Globus pallidus (tissue), 1 donor: ENCODE measurements at regions not wholly inside any gene's neighbourhood (a gene's known extent, or its start where the extent isn't known, plus 50 kb on each side); places are given as distances from the start of the nearest gene placed in this dataset.
A peak's percentile ranks its signal among the peaks of the same experiment; 100 is the strongest.

Source experiments
- DNase-seq: peaks from one replicate; pipeline ENCODE4 v3.0.0-alpha.2; 2015; ENCODE audit warnings: low spot score

DNA sequence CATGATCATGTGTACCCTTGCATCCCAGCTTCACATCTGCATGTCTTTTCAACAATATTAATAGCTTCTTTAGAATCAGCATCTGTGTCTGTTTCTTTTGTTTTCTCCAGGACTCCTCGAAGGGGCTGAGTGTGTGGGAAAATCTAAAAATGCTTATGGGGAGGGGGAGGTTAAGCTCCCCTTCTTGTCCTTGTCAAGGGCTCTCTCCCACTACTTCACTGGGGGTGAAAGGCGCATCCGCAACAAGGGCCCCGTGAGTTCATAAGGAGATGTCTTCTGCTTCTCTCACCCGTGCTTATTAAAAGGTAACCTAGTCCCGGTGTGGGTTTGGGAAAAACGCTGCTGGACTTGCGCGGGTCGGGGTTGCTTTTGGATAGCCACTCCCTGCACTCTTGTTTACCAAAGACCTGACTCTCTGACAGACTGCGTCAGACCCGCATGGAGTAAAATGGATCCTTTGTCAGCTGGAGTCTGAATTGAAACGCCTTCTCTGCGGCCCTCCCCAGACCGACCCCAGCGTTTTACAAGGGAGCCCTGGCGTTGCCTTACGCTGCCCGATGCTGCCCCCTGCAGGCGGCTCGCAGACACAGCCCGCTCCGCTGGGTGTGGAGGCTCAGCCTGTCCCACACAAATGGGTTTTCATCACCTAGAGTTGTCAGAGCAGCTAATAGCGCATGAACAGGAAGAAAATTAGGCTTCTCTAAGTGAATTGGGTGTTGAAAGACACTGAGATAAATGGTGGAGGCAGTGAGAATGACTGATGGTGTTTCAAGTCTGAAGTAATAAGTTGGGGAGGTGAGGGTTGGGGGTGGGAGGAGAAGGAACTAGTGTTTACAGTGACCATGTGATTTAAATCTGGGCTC is 53.8 kb downstream of the IER5 start:
- peak; percentile 91 for DNase-seq

DNA sequence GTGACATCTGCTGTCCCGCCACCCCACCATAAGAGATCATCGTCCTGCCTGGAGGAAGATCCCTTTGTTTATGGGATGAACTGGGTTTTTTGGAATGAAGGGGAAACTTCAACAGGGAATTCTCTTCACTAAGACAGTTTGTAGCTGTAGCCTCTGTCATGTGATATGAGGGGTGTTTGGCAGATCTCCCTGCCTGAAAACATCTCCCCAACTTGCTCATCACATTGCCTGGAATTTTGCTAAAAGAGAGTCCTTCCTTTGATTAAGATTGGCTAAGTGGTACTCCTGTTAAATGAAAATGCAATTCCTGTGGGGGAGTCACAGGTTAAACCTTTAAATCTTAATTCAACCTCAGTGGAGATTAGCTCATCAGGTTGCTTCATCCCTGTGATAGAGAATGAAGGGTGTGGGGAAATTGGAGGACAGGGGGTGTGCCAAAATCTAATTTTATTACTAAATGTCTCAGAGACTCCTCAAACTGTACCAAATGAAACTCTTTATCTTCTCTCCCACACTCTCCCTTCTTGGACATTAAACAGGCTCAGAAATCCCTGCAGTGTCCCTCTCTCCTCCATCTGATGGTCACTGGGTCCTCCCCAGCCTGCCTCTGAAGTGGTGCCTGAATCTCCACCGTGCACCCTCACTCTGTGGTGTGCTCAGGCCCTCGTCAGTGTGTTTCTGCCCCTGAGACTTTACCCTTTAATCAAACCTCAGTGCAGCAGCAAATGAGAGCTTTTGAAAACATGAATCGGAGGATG is 54.8 kb downstream of the IER5 start:
- no peak for DNase-seq

DNA sequence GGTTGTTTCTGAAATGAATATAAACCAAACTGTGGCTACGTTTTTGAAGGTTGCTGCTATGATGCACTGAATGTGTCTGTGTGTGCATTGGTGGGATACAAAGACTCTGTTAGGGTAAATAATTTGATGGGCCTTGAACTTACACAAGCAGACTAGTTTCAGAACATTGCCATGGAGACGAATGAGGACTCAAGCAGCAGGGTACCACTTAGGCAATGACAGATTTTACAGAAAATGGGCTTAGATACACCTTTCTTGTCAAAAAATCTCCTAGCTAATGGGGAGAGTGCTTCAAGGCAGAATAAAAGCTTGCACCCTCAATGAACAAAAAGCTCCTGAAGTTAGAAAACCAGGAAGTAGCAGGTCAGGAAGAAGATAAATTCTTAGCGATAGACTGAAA is 55.7 kb downstream of the IER5 start:
- no peak for DNase-seq

DNA sequence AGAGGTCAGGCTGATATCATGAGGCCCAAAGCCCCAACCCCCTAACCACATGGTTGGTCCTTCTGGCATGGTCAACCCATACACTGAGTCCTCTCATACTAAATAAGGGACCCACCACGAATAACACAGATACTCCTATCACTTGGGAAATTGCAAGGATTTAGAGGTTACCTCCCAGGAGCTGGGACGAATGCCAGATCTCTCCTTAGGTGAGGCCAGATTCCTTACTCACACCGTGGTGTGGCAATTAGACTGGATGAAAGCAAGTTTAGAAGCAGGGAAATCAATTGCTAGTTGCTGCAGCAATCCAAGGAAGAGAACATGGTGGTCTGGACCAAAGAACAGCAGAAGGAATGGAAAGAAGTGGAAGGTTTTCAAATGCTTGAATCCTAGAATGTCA is 60.1 kb downstream of the IER5 start:
- DNase-seq, result no peak

DNA sequence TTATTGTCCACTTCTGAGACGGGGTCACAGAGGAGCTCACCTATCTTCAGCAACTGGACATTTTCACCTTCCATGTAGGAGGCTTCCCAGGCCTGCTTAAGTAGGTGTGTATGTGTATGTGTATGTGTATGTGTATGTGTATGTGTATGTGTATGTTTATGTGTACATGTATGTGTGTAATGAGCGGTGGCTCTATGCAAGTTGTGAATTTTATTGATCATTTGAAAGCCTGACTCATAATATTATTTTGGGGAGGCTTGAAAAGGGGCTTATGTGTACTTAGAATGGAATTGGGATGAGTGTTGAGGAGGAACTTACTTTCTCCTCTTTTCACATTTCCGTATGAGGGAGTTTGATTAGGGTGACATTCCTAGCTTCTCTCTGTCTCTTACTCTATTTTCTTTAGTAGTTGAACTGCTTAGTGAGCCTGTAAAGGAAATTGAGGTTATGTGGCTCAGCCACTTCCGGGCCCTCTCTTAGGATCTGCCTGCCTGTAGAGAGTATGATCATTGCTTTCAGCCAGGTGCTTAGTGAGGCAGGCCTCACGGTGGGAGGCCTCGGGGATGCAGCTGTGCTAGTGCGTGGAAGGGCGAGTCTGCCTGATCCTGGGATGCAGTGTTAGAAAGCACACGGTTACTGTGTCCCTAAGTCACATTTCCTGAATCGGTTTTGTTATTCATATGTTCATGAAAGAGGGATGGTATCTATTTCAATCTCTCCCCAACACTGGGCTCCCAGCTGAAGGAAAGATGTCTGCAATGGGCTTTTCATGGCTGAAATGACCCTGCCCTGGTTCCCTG is 61.0 kb downstream of the IER5 start:
- no peak for DNase-seq

DNA sequence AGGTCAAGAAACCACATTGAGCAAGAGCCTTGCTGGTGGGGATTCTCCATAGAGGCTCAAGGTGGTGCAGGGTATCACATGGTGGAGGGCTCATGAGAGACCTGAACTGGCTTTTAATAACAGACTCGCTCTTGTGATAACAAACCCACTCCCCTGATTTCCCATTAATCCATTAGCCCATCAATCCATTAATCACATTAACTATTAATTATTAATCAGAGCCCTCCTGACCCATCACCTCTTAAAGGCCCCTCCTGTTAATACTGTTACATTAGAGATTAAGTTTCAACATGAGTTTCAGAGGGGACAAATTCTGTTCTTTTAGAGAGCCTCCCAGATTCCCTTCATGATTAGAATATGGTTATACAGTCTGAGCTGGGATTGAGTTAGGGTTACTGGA is 61.8 kb downstream of the IER5 start:
- DNase-seq, result no peak

DNA sequence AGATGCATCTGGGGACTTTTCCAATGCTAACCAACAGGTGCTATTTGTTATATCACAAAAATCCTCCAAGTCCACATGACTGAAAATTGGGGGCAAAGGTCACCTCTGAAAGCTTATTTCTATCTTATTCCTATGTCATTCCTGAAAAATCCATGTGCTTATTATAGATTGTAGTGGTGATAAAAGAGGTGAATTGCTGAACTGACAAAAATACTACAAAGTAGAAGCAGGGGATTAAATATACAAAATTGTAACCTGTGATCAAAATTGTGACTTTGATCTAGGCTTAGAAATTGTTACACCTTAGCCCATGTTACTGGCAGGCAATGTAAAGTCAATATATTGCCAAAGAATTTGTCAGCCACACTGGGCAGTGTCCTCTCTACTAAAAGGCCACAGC is 62.3 kb downstream of the IER5 start:
- no peak for DNase-seq

DNA sequence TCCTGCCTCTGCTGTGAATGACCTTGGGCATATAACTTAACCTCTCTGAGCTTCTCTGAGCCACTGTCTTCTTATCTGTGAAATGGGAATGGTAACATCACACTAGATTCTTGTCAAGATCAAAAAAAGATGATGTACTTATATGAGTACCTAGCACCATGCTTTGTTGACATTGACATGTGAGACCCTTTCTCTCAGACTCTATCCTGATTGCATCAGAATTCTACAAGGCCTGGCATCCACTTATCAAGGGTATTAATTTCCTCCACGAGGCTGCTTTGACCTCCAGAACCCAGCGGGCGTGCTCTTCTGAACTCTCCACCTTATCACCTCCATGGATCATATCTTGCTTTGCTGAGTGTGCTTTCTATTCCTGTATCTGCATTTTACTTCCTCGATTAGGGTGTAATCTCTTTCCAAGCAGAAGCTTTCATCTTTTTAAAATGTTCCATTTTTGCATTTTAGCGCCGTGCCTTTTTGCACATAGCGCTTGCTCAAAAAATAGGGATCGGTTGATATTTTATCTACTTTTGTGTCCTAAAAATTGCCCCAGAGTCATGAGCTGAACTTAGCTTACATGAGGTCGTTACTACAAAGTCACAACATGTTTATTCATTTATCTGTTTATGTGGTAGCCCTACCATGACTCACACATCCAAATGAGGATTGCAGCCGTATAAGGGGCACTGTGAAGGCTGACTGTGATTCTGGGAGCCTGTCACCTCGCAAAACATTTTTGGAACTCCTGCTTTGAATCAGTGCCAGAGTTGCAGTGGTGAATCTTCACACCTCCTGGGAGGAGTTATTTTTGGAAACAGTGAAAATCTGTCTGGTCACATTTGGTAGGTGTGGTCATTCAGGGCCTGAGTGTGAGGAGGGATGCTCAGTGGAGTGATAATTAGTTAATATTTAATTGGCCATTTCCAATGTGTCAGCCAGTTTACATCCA is 63.2 kb downstream of the IER5 start:
- DNase-seq, result no peak

DNA sequence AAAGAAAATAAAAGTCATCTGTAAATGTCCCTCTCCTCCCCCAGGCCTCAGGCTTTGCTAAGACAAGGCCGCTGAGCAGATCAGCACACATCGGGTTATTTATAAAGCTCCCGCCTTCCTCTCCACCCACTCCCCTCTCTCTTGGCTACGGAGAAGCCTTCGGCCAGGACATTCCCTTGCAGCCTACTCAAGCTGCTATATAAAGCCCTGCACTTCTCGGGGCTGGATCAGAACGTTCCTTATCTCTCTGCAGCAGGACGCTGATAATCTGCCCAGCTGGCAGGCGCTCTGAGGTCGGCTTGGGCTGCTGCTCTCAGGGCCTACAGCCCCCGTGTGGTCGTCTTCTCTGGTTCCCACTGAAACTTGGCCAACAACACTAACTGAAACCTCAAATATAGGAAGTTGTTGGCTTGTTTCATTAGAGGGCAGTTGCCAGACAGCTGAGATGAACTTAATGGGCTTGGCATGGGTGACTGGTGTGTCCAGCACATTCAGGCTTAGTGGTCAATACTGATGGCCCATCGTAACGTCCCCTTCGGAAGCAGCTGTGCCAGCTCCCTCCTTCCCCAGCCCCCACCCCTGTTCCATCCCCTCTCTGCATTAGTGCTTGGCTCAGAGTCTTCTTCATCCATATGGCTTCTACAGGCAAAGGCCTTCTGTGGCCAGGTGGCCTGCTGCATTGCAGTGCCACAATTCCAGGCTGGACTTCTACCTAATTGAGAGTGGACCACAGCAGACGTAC is 64.6 kb downstream of the IER5 start:
- DNase-seq, result peak; percentile 50

DNA sequence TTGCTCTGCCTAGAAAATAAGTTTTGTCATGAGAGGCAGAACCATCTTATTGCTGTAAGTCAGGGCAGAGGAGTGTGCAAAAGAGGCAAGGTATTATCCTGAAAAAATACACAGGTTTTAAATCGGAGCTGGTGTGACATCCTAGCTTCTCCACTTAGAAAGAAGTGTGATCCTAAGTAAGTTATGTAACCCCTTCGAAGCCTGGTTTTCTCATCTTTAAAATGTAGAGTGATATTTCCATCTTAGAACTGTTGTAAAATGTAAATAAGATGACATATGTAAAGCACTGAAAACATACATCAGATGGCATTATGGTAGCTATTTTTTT is 65.1 kb downstream of the IER5 start:
- DNase-seq, result no peak

DNA sequence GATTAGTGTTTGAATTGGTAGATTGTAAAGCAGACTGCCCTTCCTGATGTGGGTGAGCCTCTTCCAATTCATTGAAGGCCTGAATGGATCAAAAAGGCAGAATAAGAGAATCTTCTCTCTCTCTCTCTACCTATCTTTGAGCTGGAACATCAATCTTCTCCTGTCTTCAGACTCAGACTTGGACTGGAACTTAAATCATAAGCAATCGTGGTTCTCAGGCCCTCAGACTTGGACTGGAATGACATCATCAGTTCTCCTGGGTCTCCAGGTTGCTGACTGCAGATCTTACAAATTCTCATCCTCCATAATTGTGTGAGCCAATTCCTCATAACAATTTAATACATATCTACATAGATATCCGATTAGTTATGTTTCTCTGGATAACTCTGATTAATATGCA is 66.8 kb downstream of the IER5 start:
- no peak for DNase-seq

DNA sequence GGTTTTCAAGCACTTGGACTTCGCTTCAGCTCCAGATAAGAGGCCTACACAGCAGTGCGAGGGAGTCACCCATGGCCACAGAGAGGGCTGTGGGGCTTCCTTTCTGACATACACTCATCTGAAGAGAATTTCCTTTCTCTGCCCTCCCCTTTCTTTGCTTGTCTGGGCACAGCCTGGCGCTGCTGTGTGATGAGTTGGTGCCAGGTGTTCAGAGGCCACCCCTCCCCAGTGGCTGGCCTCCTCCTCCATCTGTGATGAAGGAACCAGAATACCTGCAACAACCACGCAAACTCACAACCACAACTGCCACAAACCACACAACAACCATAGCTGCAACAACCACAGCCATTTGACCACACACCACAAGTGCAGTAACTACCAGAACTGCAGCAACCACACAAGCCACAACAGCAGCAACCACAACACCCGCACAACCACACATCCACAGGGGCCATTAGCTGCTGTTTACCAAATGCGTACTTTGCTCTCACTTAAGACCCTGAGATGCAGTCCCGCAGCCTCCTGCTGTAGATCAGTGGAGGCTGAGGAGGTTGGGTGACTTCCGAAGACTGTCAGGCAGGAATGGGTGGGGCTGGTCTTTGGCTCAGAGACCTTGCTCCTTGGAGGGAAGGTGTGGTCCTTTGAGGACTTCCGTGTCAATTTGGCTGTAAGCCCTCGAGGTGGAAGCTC is 71.1 kb downstream of the IER5 start:
- DNase-seq, result no peak

DNA sequence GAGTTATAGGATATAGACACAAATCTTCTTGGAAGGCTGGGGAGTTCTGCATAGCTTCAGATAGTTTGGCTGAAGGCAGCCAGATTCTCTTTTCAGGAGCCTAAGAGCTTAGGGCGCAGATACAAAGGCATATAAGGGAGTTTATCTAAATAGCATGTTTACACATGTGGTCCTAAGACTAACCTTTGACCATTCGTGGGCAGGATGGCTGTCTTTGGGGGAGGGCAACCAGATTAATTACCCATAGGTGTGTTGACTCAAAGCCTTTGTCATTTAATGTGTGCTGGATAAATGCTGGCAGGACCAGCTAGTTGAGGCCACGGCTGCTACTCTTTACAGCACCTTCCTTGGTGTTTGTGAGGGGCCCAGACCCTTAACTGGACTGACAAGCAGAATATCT is 71.8 kb downstream of the IER5 start:
- no peak for DNase-seq

DNA sequence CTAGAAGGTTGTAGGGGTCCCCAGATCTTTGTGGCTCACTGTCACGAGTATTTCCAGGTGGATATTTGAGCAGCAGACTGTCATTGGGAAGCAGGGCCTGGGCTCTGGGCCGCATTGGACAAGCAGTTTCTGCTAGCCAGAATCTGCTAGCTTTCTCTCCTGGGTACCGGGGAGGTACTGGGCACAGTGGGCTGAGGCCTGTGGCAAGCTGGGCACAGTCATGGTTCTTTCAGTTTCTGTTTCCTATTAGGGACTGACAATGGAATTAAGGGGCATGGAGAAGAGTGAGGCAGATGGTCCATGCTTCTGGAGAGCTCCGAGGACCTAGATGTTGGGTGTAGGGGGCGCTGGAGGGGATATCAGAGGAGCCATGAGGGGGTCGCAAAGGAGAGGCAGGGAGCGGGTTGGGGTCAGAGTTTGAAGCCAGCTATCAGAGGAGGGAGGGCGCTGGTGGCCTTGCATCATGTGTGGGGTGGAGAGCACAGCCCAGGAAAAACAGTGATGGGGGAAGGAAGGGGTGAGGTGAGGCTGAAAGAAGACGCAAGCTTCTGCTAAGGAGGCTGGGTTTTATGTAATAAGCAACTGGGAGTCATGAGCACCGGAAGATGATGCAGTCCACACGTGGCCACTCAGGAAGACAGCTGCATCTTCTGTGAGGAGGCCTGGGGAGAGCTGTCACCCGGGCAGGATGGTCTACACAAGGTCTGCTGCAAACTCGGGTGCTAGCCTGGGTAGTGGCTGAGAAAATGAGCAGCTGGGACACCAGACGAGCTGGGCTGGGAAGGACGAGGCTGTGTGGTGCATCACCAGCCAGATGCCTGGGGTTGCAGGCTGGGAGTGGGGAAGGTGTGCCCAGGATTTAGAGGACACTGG is 72.7 kb downstream of the IER5 start:
- no peak for DNase-seq

DNA sequence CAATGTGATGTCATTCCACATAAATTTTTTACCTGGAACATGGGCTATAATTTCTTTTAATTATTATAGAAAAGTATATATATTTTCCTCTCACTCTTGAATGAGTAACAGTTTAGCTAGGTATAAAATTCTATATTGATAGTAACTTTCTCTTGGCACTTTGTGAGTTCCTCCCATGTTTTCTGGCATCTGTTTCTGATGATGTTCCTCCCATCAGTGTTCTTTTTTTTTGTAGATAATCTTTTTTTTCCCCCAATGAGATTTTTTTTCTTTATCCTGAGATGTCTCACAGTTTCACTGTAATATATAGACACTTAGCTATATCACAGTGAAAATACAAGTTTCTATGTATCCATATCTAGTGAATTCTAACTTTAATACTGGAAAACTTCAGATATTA is 75.2 kb downstream of the IER5 start:
- DNase-seq, result no peak

DNA sequence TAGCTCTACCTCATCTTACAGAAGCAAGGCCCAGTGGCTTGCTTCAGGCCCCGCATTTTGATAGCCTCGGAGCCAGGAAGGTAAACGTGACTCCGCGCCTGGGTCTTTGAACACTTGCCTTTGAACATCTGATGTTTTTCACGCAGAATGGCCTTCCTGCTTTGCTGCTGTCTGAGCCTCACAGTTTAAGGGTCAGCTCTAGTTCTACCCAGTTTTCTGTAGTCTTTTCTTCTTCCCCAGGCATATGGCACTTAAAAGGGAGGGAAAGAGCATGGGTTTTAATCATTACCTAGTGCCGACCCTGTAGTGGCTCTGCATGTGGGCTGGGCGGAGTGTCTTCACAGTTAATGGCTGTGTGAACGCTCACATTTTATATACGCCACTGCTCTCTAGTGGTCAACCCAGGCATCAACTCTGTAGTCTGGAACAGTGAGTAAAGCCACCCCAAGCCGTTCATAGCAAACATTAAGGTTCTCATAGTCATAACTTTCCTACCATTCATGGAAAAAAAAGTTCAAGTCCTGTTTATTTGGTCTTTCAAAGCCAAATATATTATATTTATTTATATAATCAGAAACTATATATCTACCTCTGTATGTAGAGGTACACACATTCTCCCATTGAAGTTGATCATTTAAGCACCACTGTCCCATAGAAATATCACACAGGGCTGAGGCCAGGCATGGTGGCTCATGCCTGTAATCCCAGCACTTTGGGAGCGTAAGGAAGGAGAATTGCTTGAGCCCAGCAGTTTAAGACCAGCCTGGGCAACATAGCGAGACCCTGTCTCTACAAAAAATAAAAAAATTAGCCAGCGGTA is 78.1 kb downstream of the IER5 start:
- peak; percentile 66 for DNase-seq

DNA sequence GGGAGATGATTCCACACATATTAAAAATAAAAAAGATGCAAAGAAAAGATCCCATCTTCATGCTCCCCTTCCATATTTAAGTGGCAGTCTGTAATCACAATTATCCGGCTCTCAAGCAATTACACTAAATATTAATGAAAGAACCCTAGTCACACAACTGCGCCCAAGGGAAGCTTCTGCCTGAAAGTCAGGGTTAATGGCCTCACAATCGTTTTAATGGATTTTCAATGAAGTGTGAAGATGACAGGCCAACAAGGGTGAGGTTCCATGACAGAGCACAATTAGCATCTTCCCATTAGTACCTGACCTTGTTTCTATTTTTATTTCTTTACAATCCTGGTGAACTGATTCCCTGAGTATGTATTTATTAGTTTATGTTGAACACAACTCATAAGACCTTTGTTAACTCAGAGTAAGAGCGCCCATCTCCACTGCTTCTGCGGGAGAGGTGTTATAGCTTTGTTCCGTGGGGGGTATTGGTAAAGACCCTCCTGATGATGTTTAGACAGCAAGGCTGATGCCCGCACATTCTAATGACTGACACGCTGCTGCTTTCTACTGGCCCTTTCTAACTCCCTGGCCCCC is 80.9 kb downstream of the IER5 start:
- no peak for DNase-seq

DNA sequence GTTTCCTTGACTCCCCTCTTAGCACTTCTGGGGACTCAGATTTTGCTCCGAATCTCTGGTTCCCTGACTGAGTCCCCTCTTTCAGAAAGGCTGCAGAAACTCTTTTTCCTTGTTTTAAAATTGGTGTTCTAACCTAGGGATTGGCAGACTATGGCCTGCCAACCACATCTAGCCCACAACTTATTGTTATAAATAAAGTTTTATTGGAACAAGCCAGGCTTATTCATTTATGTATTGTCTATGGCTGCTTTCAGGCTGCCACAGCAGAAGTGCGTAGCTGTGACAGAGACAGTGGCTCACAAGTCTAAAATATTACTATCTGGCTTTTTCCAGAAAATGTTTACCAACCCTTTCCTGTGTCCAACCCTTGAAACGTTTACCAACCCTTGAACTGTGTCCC is 81.7 kb downstream of the IER5 start:
- DNase-seq, result no peak
